Mammary epithelial cell (primary cell): ENCODE measurements at regions not wholly inside any gene's neighbourhood (a gene's known extent, or its start where the extent isn't known, plus 50 kb on each side); places are given as distances from the start of the nearest gene placed in this dataset.

Experiments used
- CTCF ChIP-seq, 2 donors: IDR thresholded peaks in 1 of 2; conservative IDR thresholded peaks in 1 of 2; 2 replicates each; pipeline ENCODE4 v1.5.1; 2011 to 2012; ENCODE audit warnings: inconsistent platforms in 2 of 2, low read length in 2 of 2, mild to moderate bottlenecking in 2 of 2, control low read depth in 1 of 2, low read depth in 1 of 2; ENCODE audit not compliant: insufficient read depth in 1 of 2; ENCODE audit errors: extremely low read depth in 1 of 2
- EZH2 ChIP-seq: IDR thresholded peaks from 2 replicates; pipeline ENCODE4 v1.6.1; 2012; ENCODE audit warnings: low read length, inconsistent platforms, borderline replicate concordance

DNA sequence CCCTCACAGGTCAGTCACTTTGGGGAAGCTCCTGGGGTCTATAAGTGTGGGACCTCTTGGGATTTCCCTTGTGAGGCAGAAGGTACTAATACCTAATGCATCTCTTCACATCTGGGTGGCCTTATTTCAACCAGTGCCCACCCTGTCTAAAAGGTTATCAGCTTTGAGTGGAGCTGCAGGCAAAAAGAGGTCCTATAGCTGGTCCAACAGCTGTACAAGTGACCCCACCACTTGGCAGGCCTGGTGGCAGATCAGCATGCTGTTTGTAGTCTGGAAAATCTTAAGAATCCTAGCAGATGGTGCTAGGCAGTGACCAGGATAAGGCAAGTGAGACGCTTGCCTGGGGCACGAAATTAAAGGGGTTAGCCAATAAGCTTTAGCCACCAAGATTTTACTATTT lies 51.6 kb upstream of the GTSF1L start:
- no peak for TF ChIP-seq CTCF (conservative IDR thresholded peaks at IDR 0.05 in 1 of 2, IDR thresholded peaks at IDR 0.05 in 1 of 2; ENCODE audit: extremely low read depth in 1 of 2, insufficient read depth in 1 of 2, low read depth in 1 of 2, low read length in 2 of 2)
- no peak for TF ChIP-seq EZH2
